BE2C (cell line): ENCODE measurements at regions not wholly inside any gene's neighbourhood (a gene's known extent, or its start where the extent isn't known, plus 50 kb on each side); places are given as distances from the start of the nearest gene placed in this dataset.

Source experiments
- DNase-seq: peaks from one replicate; pipeline ENCODE4 v3.0.0-alpha.2; 2020
- H3K27me3 ChIP-seq: fragments of 250-450 bp; sonication (Bioruptor Pico); 2 replicates; pipeline ENCODE4 v1.5.1; 2020; ENCODE audit warnings: mild to moderate bottlenecking
- H3K36me3 ChIP-seq: fragments of 250-450 bp; sonication (Bioruptor Pico); 2 replicates; pipeline ENCODE4 v1.5.1; 2020; ENCODE audit warnings: mild to moderate bottlenecking
- H3K4me1 ChIP-seq: fragments of 250-450 bp; sonication (Bioruptor Pico); 2 replicates; pipeline ENCODE4 v1.5.1; 2020
- H3K4me3 ChIP-seq: 2 replicates; pipeline ENCODE4 v1.5.1; 2011; ENCODE audit warnings: low read depth, low read length
- H3K9me3 ChIP-seq: fragments of 250-450 bp; sonication (Bioruptor Pico); 2 replicates; pipeline ENCODE4 v1.5.1; 2020
- TF ChIP-seq, protein P1 (sequence below): IDR thresholded peaks from 2 replicates; pipeline ENCODE4 v1.5.1; 2012; ENCODE audit warnings: mild to moderate bottlenecking, low read depth, low read length

GRCh38 chr10:80896959-80897358 lies 359.3 kb downstream of the SH2D4B start:
- H3K27me3 ChIP-seq: no peaks in the 10 kb centered on the region
- no peaks in the 10 kb centered on the region for H3K4me1 ChIP-seq
- DNase-seq: no peak

GRCh38 chr10:80900661-80901060 lies 363.0 kb downstream of the SH2D4B start:
- Histone ChIP-seq H3K9me3 (no peaks in the 10 kb centered on the region), H3K4me3 (no peak overlapping the region), H3K36me3 (no peaks in the 10 kb centered on the region), H3K4me1 (no peaks in the 10 kb centered on the region), H3K27me3 (no peaks in the 10 kb centered on the region)
- DNase-seq: no peak
- TF ChIP-seq, protein P1, sequence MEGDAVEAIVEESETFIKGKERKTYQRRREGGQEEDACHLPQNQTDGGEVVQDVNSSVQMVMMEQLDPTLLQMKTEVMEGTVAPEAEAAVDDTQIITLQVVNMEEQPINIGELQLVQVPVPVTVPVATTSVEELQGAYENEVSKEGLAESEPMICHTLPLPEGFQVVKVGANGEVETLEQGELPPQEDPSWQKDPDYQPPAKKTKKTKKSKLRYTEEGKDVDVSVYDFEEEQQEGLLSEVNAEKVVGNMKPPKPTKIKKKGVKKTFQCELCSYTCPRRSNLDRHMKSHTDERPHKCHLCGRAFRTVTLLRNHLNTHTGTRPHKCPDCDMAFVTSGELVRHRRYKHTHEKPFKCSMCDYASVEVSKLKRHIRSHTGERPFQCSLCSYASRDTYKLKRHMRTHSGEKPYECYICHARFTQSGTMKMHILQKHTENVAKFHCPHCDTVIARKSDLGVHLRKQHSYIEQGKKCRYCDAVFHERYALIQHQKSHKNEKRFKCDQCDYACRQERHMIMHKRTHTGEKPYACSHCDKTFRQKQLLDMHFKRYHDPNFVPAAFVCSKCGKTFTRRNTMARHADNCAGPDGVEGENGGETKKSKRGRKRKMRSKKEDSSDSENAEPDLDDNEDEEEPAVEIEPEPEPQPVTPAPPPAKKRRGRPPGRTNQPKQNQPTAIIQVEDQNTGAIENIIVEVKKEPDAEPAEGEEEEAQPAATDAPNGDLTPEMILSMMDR: no peak

More at GRCh38 chr10:80896959-80897358, 359.3 kb downstream of the SH2D4B start:
- Histone ChIP-seq H3K9me3 (no peaks in the 10 kb centered on the region), H3K4me3 (no peak overlapping the region), H3K36me3 (no peaks in the 10 kb centered on the region)
- TF ChIP-seq, protein P1: no peak

DNA sequence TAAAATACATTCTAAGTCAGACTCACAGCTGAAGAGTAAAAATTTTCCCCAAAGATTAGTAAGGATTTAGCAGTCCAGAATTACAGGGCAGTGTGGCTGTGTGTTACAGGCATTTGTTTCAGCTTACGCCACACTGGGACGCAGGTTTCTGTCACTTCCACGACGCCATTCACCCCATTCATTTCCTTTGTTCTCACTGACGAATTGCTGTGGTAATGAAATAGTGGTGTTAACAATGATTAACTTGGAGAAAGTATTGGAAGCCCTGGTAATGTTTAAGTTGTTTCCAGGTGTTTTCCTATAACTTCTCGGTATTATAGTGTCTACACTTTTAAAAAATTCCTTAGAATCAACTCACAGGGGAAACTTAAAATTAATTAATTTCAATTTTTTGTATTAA lies 370.9 kb downstream of the SH2D4B start:
- TF ChIP-seq, protein P1: no peak
- no peak for DNase-seq

GRCh38 chr10:80909254-80909653 lies 371.6 kb downstream of the SH2D4B start:
- Histone ChIP-seq H3K36me3 (no peaks in the 10 kb centered on the region), H3K4me3 (no peak overlapping the region), H3K4me1 (no peaks in the 10 kb centered on the region), H3K27me3 (no peaks in the 10 kb centered on the region), H3K9me3 (no peaks in the 10 kb centered on the region)
- TF ChIP-seq, protein P1: no peak
- no peak for DNase-seq

More for the DNA sequence above, 370.9 kb downstream of the SH2D4B start:
- Histone ChIP-seq H3K36me3 (no peaks in the 10 kb centered on the region), H3K9me3 (no peaks in the 10 kb centered on the region), H3K4me3 (no peak overlapping the region), H3K27me3 (no peaks in the 10 kb centered on the region), H3K4me1 (no peaks in the 10 kb centered on the region)

GRCh38 chr10:80917636-80918035 lies 379.9 kb downstream of the SH2D4B start:
- Histone ChIP-seq H3K4me3 (no peak overlapping the region), H3K27me3 (no peaks in the 10 kb centered on the region), H3K36me3 (no peaks in the 10 kb centered on the region), H3K9me3 (no peaks in the 10 kb centered on the region), H3K4me1 (no peaks in the 10 kb centered on the region)
- DNase-seq: no peak
- TF ChIP-seq, protein P1: no peak

DNA sequence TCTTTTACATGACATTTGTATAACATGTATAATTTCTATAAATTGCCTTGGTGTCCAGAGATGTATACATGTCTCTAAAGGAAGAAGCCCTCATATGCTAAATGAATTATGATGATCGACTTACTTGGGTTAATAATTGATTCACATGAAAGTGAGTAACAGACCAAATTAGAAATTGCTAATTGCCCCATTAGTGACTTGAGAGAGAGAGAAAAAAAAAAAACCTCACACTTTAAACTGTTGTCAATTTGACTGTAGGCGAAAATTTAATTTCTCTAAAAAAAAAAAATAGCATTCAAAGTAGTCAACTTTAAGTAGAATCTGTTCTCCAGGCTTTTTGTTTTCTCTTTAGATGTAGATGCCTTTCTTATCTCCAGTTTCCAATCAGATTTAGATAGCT lies 383.3 kb downstream of the SH2D4B start:
- no peaks in the 10 kb centered on the region for H3K36me3 ChIP-seq
- no peaks in the 10 kb centered on the region for H3K27me3 ChIP-seq
- H3K4me1 ChIP-seq: no peaks in the 10 kb centered on the region
- no peak for DNase-seq
- no peaks in the 10 kb centered on the region for H3K9me3 ChIP-seq
- TF ChIP-seq, protein P1: no peak
- no peak overlapping the region for H3K4me3 ChIP-seq
